PC-3 (cell line): ENCODE measurements at regions not wholly inside any gene's neighbourhood (a gene's known extent, or its start where the extent isn't known, plus 50 kb on each side); places are given as distances from the start of the nearest gene placed in this dataset.

Source experiments
- ATAC-seq: fragments of 200-7000 bp; cut with Tn5 transposase; 2 replicates; pipeline ENCODE4 v1.9.1; 2020; ENCODE audit warnings: mild to moderate bottlenecking, moderate library complexity
- BruUV-seq: library from RNA; stranded (reverse); fragments of 400-500 nt; replicated peaks from 2 replicates; lab custom pipeline; 2021; lab: Mats Ljungman, UMichigan
- CTCF ChIA-PET: fragments of 300-600 bp; sonication (Branson Sonifier 250); formaldehyde crosslinking; loops from one replicate; lab custom pipeline; 2022; ENCODE audit warnings: antibody characterized with exemption; lab: Charles Lee
- POLR2A ChIA-PET: fragments of 300-600 bp; sonication (Branson Sonifier 250); formaldehyde crosslinking; loops from one replicate; lab custom pipeline; 2022; ENCODE audit warnings: antibody characterized with exemption; ENCODE audit not compliant: unreplicated experiment; lab: Charles Lee
- DNase-seq: peaks from one replicate; pipeline ENCODE4 v3.0.0-alpha.2; 2015
- H2AFZ ChIP-seq: fragments of 300-600 bp; sonication (generic); 2 replicates; pipeline ENCODE4 v1.6.0; 2016; ENCODE audit warnings: antibody characterized with exemption, low read length
- H3F3A ChIP-seq: fragments of 300-600 bp; sonication (generic); one replicate; pipeline ENCODE4 v1.6.0; 2017; ENCODE audit warnings: antibody characterized with exemption, low read length, control low read depth, mild to moderate bottlenecking; ENCODE audit not compliant: unreplicated experiment
- H3K27ac ChIP-seq: fragments of 300-600 bp; sonication (generic); 2 replicates; pipeline ENCODE4 v1.5.1; 2016; ENCODE audit warnings: mild to moderate bottlenecking, low read length
- H3K27me3 ChIP-seq: fragments of 300-600 bp; sonication (generic); 2 replicates; pipeline ENCODE4 v1.6.1; 2016; ENCODE audit warnings: low read length, mixed read lengths
- H3K36me3 ChIP-seq: fragments of 300-600 bp; sonication (generic); 2 replicates; pipeline ENCODE4 v1.6.1; 2016; ENCODE audit warnings: low read depth, mixed run types, low read length, mixed read lengths
- H3K4me1 ChIP-seq: fragments of 300-600 bp; sonication (generic); 2 replicates; pipeline ENCODE4 v1.5.1; 2016; ENCODE audit warnings: low read length; ENCODE audit not compliant: insufficient read depth
- H3K4me2 ChIP-seq: fragments of 300-600 bp; sonication (generic); 2 replicates; pipeline ENCODE4 v1.6.0; 2016; ENCODE audit warnings: low read length
- H3K4me3 ChIP-seq: fragments of 300-600 bp; sonication (generic); 2 replicates; pipeline ENCODE4 v1.5.1; 2016; ENCODE audit warnings: mild to moderate bottlenecking, low read length, mixed read lengths
- H3K79me2 ChIP-seq: fragments of 300-600 bp; sonication (generic); 2 replicates; pipeline ENCODE4 v1.6.1; 2017; ENCODE audit warnings: low read length, mixed read lengths
- H3K9ac ChIP-seq: fragments of 300-600 bp; sonication (generic); 2 replicates; pipeline ENCODE4 v1.6.0; 2016; ENCODE audit warnings: mild to moderate bottlenecking, low read length
- H3K9me2 ChIP-seq: fragments of 300-600 bp; sonication (generic); replicated peaks from 2 replicates; pipeline ENCODE4 v1.6.1; 2016; ENCODE audit warnings: mixed run types, low read length, mixed read lengths
- H3K9me3 ChIP-seq: fragments of 300-600 bp; sonication (generic); 2 replicates; pipeline ENCODE4 v1.6.1; 2016; ENCODE audit warnings: low read length, mixed read lengths
- H4K20me1 ChIP-seq: fragments of 300-600 bp; sonication (generic); 2 replicates; pipeline ENCODE4 v1.6.1; 2016; ENCODE audit warnings: low read length, mixed read lengths
- CTCF ChIP-seq: fragments of 300-600 bp; sonication (generic); conservative IDR thresholded peaks from 2 replicates; pipeline ENCODE4 v1.5.1; 2017; ENCODE audit warnings: antibody characterized with exemption, low read depth, mild to moderate bottlenecking, low read length
- EZH2 ChIP-seq: fragments of 300-600 bp; sonication (generic); IDR thresholded peaks from one replicate; pipeline ENCODE4 v1.6.1; 2017; ENCODE audit warnings: antibody characterized with exemption, mild to moderate bottlenecking, low read length; ENCODE audit not compliant: unreplicated experiment
- EZH2phosphoT487 ChIP-seq: fragments of 300-600 bp; sonication (generic); IDR thresholded peaks from 2 replicates; pipeline ENCODE4 v1.6.1; 2018; ENCODE audit warnings: mild to moderate bottlenecking, antibody characterized with exemption, low read length, borderline replicate concordance
- intact Hi-C: fragments of 100-400 bp; cut with micrococcal nuclease; formaldehyde crosslinking; loops from 2 replicates; pipeline ENCODE4 v1.9.0; 2023

DNA sequence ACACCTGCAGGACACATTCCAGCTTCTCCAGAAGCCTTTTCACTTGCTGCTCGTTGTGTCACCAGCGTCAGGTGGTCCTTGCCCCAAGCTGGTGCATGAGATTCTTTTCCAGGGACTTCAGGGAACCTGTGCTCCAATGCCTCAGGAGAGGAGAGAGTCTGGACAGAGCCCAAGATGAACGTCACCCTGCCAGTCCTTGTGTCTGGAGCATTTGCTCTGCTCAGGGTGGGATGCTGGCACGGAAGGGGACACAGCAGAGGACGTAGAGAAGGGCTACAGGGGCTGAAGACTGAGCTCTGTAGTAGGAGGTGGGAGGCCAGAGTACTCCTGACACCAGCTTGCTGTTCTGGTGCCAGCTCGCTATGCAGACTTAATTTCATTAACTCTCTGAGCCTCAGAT is 262.1 kb downstream of the XXYLT1 start:
- CTCF ChIA-PET = no interaction called here

DNA sequence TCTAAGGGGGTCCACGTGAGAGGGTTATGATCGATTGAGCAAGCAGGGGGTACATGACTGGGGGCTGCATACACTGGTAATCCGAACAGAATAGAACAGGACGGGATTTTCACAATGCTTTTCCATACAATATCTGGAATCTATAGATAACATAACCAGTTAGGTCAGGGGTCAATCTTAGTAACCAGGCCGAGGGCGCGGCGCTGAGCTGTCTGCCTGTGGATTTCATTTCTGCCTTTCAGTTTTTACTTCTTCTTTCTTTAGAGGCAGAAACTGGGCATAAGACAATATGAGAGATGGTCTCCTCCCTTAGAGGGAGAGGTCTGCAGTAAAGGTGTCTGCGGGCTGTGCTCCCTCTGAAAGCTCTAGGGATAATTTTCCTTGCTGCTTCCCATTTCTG is 261.3 kb downstream of the XXYLT1 start:
- intact Hi-C loops = no loop called here
- no peak overlapping the region for H2AFZ ChIP-seq
- ChIA-PET POLR2A (no interaction called here), CTCF (no interaction called here)
- no peaks in the 10 kb centered on the region for H3K4me1 ChIP-seq
- no peak overlapping the region for H3K4me3 ChIP-seq
- no peak for DNase-seq
- no peaks in the 10 kb centered on the region for H3K36me3 ChIP-seq
- H3F3A ChIP-seq = no peaks in the 10 kb centered on the region
- no peaks in the 10 kb centered on the region for H3K27me3 ChIP-seq
- ATAC-seq = no peak
- BruUV-seq = no TSS peak
- no peak overlapping the region for H3K4me2 ChIP-seq
- TF ChIP-seq CTCF = no peak
- no peak for TF ChIP-seq EZH2
- TF ChIP-seq EZH2phosphoT487 = no peak
- no peaks in the 10 kb centered on the region for H3K79me2 ChIP-seq
- no peak overlapping the region for H3K9ac ChIP-seq
- no peaks in the 10 kb centered on the region for H4K20me1 ChIP-seq
- no peak overlapping the region for H3K27ac ChIP-seq
- no peaks in the 10 kb centered on the region for H3K9me2 ChIP-seq
- no peaks in the 10 kb centered on the region for H3K9me3 ChIP-seq

More for the DNA sequence above, 262.1 kb downstream of the XXYLT1 start:
- no peak overlapping the region for H3K4me2 ChIP-seq
- no peak overlapping the region for H3K27ac ChIP-seq
- intact Hi-C loops = no loop called here
- H3K9me3 ChIP-seq = no peaks in the 10 kb centered on the region
- H4K20me1 ChIP-seq = no peaks in the 10 kb centered on the region
- H3K79me2 ChIP-seq = no peaks in the 10 kb centered on the region
- POLR2A ChIA-PET = no interaction called here
- H3K4me3 ChIP-seq = no peak overlapping the region
- ATAC-seq (no peak), DNase-seq (no peak)
- TF ChIP-seq EZH2 (no peak), CTCF (no peak), EZH2phosphoT487 (no peak)
- H3F3A ChIP-seq = no peaks in the 10 kb centered on the region
- no peaks in the 10 kb centered on the region for H3K36me3 ChIP-seq
- no peak overlapping the region for H3K9ac ChIP-seq
- H3K9me2 ChIP-seq = no peaks in the 10 kb centered on the region
- no peak overlapping the region for H2AFZ ChIP-seq
- no peaks in the 10 kb centered on the region for H3K27me3 ChIP-seq
- BruUV-seq = no TSS peak
- no peaks in the 10 kb centered on the region for H3K4me1 ChIP-seq

GRCh38 chr3:195010551-195011100 is 260.3 kb downstream of the XXYLT1 start:
- POLR2A ChIA-PET = no interaction called here
- Histone ChIP-seq H3K4me1 (no peaks in the 10 kb centered on the region), H4K20me1 (no peaks in the 10 kb centered on the region), H2AFZ (no peak overlapping the region), H3K36me3 (no peaks in the 10 kb centered on the region), H3F3A (no peaks in the 10 kb centered on the region), H3K4me3 (no peak overlapping the region), H3K4me2 (no peak overlapping the region), H3K27me3 (no peaks in the 10 kb centered on the region), H3K79me2 (no peaks in the 10 kb centered on the region), H3K27ac (no peak overlapping the region), H3K9me2 (no peaks in the 10 kb centered on the region), H3K9ac (no peak overlapping the region), H3K9me3 (no peaks in the 10 kb centered on the region)
- CTCF ChIA-PET = no interaction called here
- no peak for TF ChIP-seq CTCF
- no peak for TF ChIP-seq EZH2phosphoT487
- TF ChIP-seq EZH2 = no peak
- DNase-seq (no peak), ATAC-seq (no peak)
- intact Hi-C loops = no loop called here
- BruUV-seq = no TSS peak
